Skeletal muscle tissue (tissue), 3 donors: ENCODE measurements at regions not wholly inside any gene's neighbourhood (a gene's known extent, or its start where the extent isn't known, plus 50 kb on each side); places are given as distances from the start of the nearest gene placed in this dataset.

Source experiments
- H3K27ac ChIP-seq: one replicate; pipeline ENCODE4 v1.7.0; 2013; ENCODE audit warnings: mild to moderate bottlenecking, low read depth, low read length, inconsistent platforms
- H3K27me3 ChIP-seq, 3 donors: one replicate each; pipeline ENCODE4 v1.7.0; 2013; ENCODE audit warnings: low read length in 3 of 3; ENCODE audit not compliant: control insufficient read depth in 3 of 3, insufficient read depth in 3 of 3
- H3K36me3 ChIP-seq, 3 donors: one replicate each; pipeline ENCODE4 v1.7.0; 2013; ENCODE audit warnings: low read length in 3 of 3; ENCODE audit not compliant: control insufficient read depth in 3 of 3, insufficient read depth in 3 of 3
- H3K4me1 ChIP-seq, 3 donors: one replicate each; pipeline ENCODE4 v1.7.0; 2013; ENCODE audit warnings: low read length in 3 of 3, mild to moderate bottlenecking in 3 of 3; ENCODE audit not compliant: control insufficient read depth in 3 of 3, insufficient read depth in 3 of 3
- H3K4me3 ChIP-seq, 3 donors: one replicate each; pipeline ENCODE4 v1.7.0; 2013; ENCODE audit warnings: low read length in 3 of 3
- H3K9ac ChIP-seq, 3 donors: one replicate each; pipeline ENCODE4 v1.7.0; 2013; ENCODE audit warnings: low read length in 3 of 3, mild to moderate bottlenecking in 3 of 3, moderate library complexity in 2 of 3, low read depth in 1 of 3
- H3K9me3 ChIP-seq, 3 donors: one replicate each; pipeline ENCODE4 v1.7.0; 2013; ENCODE audit warnings: low read length in 3 of 3; ENCODE audit not compliant: control insufficient read depth in 3 of 3
- donor health status: Osteomylitis.

- Histone ChIP-seq H3K4me1 (no peaks in the 10 kb centered on the region), H3K36me3 (no peaks in the 10 kb centered on the region), H3K4me3 (no peak overlapping the region), H3K27me3 (no peaks in the 10 kb centered on the region), H3K27ac (no peak overlapping the region), H3K9me3 (no peaks in the 10 kb centered on the region), H3K9ac (no peak overlapping the region)
These were observed 79.5 kb downstream of the FAM161A start for GRCh38 chr2:61774351-61774750.

- no peaks in the 10 kb centered on the region for H3K4me1 ChIP-seq
- no peaks in the 10 kb centered on the region for H3K9me3 ChIP-seq
- H3K27ac ChIP-seq: no peak overlapping the region
- no peaks in the 10 kb centered on the region for H3K36me3 ChIP-seq
- H3K4me3 ChIP-seq: no peak overlapping the region
- no peak overlapping the region for H3K9ac ChIP-seq
- no peaks in the 10 kb centered on the region for H3K27me3 ChIP-seq
These were observed 81.7 kb downstream of the FAM161A start for GRCh38 chr2:61771904-61772845.

- H3K27me3 ChIP-seq: no peaks in the 10 kb centered on the region
- no peak overlapping the region for H3K27ac ChIP-seq
- H3K9ac ChIP-seq: no peak overlapping the region
- H3K36me3 ChIP-seq: no peaks in the 10 kb centered on the region
- no peaks in the 10 kb centered on the region for H3K9me3 ChIP-seq
- H3K4me1 ChIP-seq: no peaks in the 10 kb centered on the region
- no peak overlapping the region for H3K4me3 ChIP-seq
These were observed 83.1 kb downstream of the FAM161A start for GRCh38 chr2:61770746-61771145.

- Histone ChIP-seq H3K4me3 (no peak overlapping the region), H3K9ac (no peak overlapping the region), H3K27me3 (no peaks in the 10 kb centered on the region), H3K9me3 (no peaks in the 10 kb centered on the region), H3K27ac (no peak overlapping the region), H3K36me3 (no peaks in the 10 kb centered on the region), H3K4me1 (no peaks in the 10 kb centered on the region)
These were observed 83.6 kb downstream of the FAM161A start for GRCh38 chr2:61770298-61770697.

GRCh38 chr2:61769093-61769675 is 84.7 kb downstream of the FAM161A start:
- H3K4me1 ChIP-seq: peaks cover 0 to 3% (median 3%) of the 10 kb centered on the region in 3 donors

GRCh38 chr2:61764035-61764800 is 89.6 kb downstream of the FAM161A start:
- no peaks in the 10 kb centered on the region for H3K27me3 ChIP-seq
- H3K4me1 ChIP-seq: peaks cover 0 to 3% (median 3%) of the 10 kb centered on the region in 3 donors
- peak overlapping the region; percentile 97 to 99 (median 98) for H3K9ac ChIP-seq
- H3K36me3 ChIP-seq: no peaks in the 10 kb centered on the region
- peak overlapping the region; percentile 87 to 93 (median 90) for H3K4me3 ChIP-seq
- H3K9me3 ChIP-seq: no peaks in the 10 kb centered on the region
- peak overlapping the region; percentile 98 for H3K27ac ChIP-seq

More at GRCh38 chr2:61769093-61769675, 84.7 kb downstream of the FAM161A start:
- H3K36me3 ChIP-seq: no peaks in the 10 kb centered on the region
- H3K27me3 ChIP-seq: no peaks in the 10 kb centered on the region
- H3K27ac ChIP-seq: no peak overlapping the region
- H3K9ac ChIP-seq: no peak overlapping the region
- no peaks in the 10 kb centered on the region for H3K9me3 ChIP-seq
- no peak overlapping the region for H3K4me3 ChIP-seq

- H3K9ac ChIP-seq: peak overlapping the region; percentile 97 to 99 (median 98)
- H3K36me3 ChIP-seq: no peaks in the 10 kb centered on the region
- H3K9me3 ChIP-seq: no peaks in the 10 kb centered on the region
- peak overlapping the region; percentile 98 for H3K27ac ChIP-seq
- peaks cover 0 to 3% (median 3%) of the 10 kb centered on the region in 3 donors for H3K4me1 ChIP-seq
- no peaks in the 10 kb centered on the region for H3K27me3 ChIP-seq
- peak overlapping the region; percentile 87 to 93 (median 88) for H3K4me3 ChIP-seq
These were observed 90.2 kb downstream of the FAM161A start for GRCh38 chr2:61763605-61764034.

GRCh38 chr2:61762292-61762691 is 91.6 kb downstream of the FAM161A start:
- Histone ChIP-seq H3K9ac (no peak overlapping the region), H3K27ac (no peak overlapping the region)

GRCh38 chr2:61759718-61760117 is 94.1 kb downstream of the FAM161A start:
- no peaks in the 10 kb centered on the region for H3K36me3 ChIP-seq
- no peak overlapping the region for H3K9ac ChIP-seq
- H3K27ac ChIP-seq: no peak overlapping the region
- H3K27me3 ChIP-seq: no peaks in the 10 kb centered on the region
- no peak overlapping the region for H3K4me3 ChIP-seq
- no peaks in the 10 kb centered on the region for H3K9me3 ChIP-seq
- peaks cover 0 to 6% (median 2%) of the 10 kb centered on the region in 3 donors for H3K4me1 ChIP-seq

More at GRCh38 chr2:61762292-61762691, 91.6 kb downstream of the FAM161A start:
- no peak overlapping the region for H3K4me3 ChIP-seq
- H3K36me3 ChIP-seq: no peaks in the 10 kb centered on the region
- H3K9me3 ChIP-seq: no peaks in the 10 kb centered on the region
- H3K4me1 ChIP-seq: peaks cover 0 to 6% (median 3%) of the 10 kb centered on the region in 3 donors
- H3K27me3 ChIP-seq: no peaks in the 10 kb centered on the region
